OCI-LY7 (cell line): ENCODE measurements at regions not wholly inside any gene's neighbourhood (a gene's known extent, or its start where the extent isn't known, plus 50 kb on each side); places are given as distances from the start of the nearest gene placed in this dataset.

ENCODE experiments used
- CTCF ChIP-seq: fragments of 200-600 bp; sonication (generic); conservative IDR thresholded peaks from 2 replicates; pipeline ENCODE4 v1.5.1; 2014; ENCODE audit warnings: mild to moderate bottlenecking, antibody characterized with exemption, low read length, moderate library complexity, mixed read lengths
- EZH2phosphoT487 ChIP-seq: fragments of 200-600 bp; sonication (generic); IDR thresholded peaks from 2 replicates; pipeline ENCODE4 v1.6.1; 2018; ENCODE audit warnings: low read depth, borderline replicate concordance, mild to moderate bottlenecking, mixed run types, antibody characterized with exemption, low read length, moderate library complexity, mixed read lengths

GRCh38 chr2:236793023-236794011 lies 223.7 kb downstream of the ACKR3 start:
- TF ChIP-seq CTCF: no peak
- no peak for TF ChIP-seq EZH2phosphoT487
